ENCODE measurements at regions not wholly inside any gene's neighbourhood (a gene's known extent, or its start where the extent isn't known, plus 50 kb on each side); places are given as distances from the start of the nearest gene placed in this dataset.

- DNase-seq (ENCODE audit: extremely low read depth in 1 of 2, low read depth in 1 of 2), result no peak
Measured at GRCh38 chr6:54786154-54786553, 60.4 kb upstream of the FAM83B start.

GRCh38 chr6:54787825-54788224 lies 58.7 kb upstream of the FAM83B start:
- DNase-seq (ENCODE audit: extremely low read depth in 1 of 2, low read depth in 1 of 2), result no peak

Measured in stimulated activated CD8-positive, alpha-beta memory T cell treated with anti-CD3 and anti-CD28 coated beads, Interleukin-7, amount 100 ng/mL, for 48 hours (primary cell).